H4 (cell line): ENCODE measurements at regions not wholly inside any gene's neighbourhood (a gene's known extent, or its start where the extent isn't known, plus 50 kb on each side); places are given as distances from the start of the nearest gene placed in this dataset.

Experiments used
- DNase-seq: peaks from one replicate; pipeline ENCODE4 v3.0.0-alpha.2; 2015; ENCODE audit warnings: low spot score

DNA sequence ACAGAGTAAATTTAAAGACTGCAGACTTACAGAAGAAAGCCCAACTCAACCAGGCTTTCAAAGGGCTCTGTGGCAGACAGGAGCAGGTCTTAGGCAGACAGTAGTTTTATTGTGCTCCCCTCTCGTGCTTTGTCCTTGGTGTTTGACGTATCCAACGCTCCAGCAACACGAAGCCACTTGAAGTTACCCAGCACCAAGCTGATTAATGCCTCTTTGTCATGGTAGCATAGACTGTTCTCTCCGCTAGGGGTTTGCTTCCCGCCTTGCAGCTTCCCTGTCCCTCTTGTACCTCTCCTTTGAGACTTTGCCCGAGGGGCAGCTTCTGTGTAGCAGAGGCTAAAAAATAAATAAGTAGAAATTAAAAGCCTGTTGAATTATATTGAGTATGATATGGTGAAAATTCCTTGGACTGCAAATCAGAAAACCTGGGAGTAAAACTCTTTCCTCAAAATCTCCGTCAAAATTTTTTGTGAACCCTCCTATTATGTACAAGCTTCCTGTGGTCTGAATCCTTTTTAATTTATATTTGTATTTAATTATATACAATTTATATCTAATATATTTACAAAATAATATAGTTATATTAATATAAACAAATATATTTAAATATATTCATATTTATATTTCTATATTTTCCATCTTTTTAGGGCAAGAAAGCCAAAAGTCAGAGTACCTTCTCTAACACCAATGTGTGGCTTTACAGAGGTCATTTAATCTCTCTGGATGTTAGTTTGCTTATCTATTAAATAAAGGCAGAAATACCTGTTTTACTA lies 405.4 kb downstream of the DMAC1 start:
- DNase-seq = no peak

DNA sequence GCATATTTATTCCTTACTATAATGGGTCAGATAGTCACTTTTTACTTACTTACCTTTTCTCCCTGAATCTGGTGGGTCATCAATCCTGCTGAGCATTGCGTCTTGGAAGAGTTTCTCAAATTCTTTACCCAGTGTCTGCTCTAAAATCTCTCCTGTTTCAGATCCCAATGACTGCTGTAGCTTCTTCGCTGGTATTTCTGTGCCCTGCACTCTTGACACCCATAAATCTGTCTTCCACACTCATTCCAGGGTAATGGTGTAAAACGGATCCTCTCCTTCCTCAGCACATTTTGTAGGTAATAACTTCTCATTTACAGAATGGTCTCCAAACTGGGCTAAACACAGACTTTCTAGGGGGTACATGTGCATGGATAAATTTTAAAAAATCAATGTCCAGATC lies 407.4 kb downstream of the DMAC1 start:
- DNase-seq = no peak

DNA sequence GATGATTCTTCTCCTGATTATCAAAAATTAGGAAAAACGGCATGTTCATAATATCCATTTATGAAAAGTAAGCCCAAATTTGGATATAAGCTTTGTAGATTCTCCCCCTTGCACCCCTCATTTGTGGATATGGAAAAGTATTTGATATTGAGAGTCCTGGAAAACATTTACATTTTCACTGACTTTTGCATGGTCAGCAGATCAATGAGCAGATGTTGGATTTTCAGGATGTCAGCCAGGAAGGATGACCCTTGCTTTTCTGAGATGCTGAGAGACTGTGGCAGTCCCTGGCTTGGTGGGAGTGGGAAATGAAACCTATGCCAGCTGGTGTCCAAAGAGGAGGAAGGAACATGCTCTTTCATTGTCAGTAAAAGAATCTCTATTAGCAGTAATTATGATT lies 410.8 kb downstream of the DMAC1 start:
- no peak for DNase-seq

DNA sequence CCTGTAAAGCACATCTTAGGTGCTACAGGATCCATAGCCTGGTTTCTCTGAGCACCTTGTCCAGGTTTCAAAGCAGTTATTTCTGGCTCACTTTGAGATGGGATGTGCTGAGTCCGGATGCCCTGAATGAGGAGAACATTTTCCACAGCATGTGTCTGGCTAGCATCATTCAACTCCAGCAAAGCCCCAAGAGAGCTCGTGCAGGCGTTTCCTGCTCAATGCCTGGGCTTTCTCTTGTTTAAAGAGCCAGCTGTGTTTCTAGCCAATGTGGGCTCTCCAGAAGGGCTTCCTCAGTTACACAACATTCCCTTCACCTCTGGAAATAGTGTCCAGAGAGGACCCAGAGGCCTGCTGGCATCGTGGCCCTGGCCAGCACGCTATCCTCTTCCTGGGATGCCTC lies 411.7 kb downstream of the DMAC1 start:
- no peak for DNase-seq

DNA sequence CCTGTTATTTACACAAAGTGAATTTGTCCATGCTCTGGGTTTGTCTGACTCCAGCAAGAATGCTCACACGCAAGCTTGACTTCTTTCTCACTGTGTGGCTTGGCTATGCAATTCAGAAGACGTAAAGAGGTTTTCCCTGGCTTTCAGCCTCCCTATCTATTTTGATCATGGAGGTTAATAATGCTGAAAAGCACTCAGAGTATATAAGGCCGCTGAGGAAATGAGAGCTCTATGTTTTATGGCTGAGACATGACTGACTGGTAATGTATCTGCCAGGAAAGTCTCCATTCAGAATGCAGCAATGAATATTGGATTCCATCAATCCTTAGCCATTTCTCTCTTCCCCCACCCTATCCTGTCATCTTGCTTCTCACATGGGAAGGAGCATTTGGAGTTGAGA lies 417.3 kb downstream of the DMAC1 start:
- no peak for DNase-seq

DNA sequence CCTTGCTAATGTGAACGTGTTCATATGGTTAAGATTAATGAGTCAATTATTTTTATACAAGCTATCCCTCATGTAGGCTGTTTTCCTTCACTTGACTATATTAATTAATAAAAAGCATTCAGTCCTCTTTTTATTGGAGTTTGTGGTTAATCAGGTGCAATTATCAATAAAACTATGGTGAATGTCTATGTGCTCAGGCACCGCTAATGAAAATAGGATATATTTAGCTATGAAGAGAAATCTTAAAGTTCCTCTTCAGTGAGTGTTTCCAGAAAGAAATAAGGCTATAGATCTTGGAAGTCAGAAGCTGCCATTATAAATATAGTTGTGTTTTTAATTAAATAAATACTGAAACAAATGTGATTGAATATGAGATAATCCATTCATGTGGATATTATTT lies 422.1 kb downstream of the DMAC1 start:
- DNase-seq = no peak

DNA sequence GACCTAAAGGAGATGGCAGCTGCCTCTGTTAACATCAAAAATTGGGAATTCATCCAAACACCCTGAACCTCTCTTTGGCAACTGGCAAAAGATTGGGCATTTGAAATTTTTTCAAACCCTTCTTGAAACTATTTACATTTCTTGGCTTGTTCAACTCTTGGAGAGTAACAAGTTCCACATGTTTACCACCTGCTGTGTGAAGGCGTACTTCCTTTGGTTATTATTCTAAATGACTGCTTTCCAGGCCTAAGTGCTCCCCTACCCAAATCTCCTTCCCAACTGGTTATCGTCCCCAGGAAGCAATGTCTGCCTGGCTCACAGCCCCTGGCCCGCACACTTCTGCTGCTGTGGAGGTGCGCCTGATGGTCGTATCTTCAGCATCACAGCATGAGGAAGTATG lies 422.7 kb downstream of the DMAC1 start:
- DNase-seq = no peak

DNA sequence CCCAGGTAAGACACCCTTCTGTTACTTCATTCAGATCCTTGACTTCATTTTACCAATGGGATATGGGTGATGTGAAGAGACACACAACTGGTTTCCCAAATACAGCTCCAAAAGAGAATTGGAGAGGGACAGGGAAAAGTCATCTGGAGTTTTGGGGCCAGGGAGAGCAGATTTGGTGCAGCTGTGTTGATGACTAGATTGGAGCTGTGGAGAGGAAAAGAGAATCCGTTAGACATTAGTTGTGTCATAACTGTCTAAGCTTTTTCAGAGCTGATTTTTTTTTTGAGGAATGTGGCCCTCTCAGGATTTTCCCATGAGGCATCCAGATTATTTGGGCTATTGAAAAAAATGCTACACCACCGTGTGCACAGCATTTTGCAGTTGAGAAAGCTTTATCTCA lies 423.4 kb downstream of the DMAC1 start:
- no peak for DNase-seq

DNA sequence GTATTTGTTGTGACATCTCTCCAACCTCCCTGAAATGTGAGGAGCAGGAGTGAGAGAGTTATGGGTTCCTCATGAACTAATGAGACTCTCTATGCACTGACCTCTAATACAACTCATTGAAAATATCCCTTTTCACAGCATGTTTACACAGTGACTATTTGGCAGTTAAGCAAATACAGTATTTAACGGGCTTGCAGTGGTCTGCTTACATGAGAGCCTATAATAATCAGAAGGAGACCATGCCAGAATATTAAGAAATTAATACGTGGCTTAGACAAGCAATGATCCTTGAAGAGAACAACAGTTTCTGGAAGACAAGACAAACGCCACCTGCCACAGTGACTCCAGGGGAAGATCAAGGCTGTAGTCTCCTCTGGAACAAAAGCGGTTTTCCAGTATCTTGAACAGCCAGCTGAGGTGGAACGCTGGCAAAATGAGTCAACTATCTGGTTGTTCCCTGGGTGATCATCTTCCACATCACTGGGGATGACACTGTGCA lies 424.5 kb downstream of the DMAC1 start:
- DNase-seq = no peak

DNA sequence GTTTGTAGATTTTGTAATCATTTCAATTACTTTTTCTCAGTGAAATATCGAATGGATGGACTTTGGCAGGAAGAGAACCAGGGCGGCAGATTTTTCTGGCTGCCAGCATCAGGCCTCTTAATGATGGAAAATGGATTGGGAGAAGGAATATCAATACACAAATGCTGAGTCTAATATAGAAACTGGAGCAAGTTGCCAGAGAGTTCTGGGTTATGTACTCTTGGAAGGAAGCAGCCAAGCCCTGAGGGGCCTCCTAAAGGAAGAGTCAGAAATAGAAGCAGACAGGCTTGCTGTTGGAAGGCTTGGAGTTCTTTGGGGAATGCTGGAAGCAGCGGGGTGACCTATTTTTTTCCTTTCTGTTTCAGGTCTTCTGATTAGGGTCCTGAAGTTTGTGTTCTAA lies 428.6 kb downstream of the DMAC1 start:
- no peak for DNase-seq

DNA sequence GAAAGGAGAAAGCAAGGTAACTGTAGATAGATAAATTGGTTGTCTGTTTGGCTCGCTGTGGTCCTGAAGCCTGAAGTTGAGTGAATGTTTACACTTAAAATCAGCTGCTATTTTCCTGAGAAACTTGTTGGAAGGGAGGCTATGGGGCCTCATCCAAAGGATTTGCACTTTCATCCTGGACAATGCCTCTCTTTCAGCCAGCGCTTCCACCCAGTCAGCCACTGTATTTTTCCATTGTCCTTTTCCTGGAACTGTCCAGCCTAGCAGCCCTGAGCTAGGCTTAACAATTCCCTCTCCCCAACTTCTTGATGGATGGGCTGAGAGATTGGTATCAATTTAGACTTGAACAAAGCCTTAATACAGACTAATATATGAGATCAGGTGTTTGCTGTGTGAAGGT lies 429.2 kb downstream of the DMAC1 start:
- no peak for DNase-seq

DNA sequence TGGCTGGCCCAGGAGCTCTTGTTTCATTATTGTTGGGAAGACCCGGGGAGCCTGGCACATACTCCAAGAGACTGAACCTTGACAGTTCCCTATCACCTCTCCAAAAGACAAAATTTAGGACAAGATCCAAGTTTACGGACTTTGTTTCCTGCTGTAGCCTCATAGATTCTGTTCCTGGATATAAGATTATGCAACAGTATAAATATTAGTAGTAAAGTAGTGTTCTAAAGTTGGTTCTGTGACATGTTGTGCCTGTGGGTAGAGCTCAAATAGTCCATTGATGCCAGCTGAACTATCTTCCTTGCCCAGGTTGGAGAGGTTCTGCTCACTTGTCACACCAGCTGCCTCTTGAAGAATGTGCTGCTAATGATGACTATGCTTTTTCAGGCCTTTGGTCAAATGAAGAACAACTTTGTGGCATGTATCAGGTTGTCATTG lies 430.2 kb downstream of the DMAC1 start:
- DNase-seq = no peak

DNA sequence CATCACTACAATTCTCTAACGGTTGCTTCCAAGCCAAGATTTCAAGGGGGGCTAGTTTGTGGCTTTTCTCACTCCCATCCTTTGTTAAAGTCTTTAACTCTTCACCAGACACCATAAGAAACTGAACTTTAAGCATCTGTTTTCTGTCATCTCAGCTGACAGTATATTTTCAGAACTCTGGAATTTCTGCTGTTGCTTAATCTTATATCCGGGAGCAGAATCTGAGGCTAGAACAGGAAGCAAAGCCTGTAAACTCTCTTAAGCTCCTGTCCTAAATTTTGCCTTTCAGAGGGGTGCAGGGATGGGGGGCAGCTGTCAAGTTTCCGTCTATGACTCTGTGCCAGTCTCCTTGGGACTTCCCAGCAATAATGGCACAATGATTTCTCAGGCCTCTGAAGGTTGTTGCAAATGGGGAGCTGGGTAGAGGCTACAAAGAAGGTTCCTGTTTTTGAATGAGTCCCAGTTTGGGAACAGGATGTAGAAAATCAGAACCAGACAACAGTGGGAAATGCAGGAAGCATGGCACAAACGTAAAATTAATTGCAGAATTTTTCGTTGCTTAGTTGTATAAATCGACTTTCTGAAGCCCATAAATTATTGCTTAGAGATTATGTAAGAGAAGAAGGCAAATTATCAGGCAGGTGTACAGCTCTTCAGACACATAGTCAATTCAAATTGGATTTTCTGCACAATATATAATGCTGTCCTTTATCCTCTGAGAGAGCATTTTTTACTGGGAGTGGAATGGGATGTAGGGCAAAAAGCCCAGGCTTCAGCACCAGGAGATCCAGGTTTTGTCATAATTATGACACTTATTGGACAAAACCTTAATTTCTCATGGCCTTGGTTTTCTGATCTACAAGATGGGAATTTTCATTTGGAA lies 430.9 kb downstream of the DMAC1 start:
- peak; percentile 2 for DNase-seq

DNA sequence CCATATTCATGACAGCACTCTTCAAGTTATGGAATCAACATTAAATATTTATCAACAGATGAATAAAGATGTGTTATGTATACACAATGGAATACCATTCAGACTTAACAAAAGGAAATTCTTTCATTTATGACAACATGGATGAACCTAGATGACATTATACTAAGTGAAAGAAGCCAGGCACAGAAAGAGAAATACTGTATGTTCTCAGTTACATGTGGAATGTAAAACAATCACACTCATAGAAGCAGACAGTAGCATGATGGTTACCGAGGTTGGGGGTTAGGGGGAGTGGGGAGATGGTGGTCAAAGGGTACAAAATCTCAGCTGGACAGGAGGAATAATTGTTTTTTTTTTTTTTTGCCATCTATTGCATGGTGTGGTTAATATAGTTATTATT lies 431.9 kb downstream of the DMAC1 start:
- DNase-seq = no peak

DNA sequence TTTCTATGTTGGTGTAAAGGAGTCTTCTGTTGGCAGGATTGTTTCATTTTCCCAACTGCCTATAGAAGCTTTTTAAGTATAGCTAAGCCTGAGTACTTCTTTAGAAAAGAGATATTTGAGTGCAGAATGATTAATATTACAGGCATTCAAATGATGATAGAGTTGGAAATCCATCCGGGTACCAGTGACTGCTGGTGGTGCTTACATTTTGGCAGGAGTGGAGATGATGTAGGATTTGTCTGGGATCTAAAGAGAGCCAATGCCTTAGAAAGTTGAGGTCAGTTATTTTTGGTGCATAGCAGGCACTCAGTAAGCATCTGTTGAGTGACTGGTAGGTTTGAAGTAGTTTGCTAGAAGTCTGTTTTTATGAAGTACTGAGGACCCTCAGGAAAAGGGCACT lies 433.5 kb downstream of the DMAC1 start:
- DNase-seq = no peak

DNA sequence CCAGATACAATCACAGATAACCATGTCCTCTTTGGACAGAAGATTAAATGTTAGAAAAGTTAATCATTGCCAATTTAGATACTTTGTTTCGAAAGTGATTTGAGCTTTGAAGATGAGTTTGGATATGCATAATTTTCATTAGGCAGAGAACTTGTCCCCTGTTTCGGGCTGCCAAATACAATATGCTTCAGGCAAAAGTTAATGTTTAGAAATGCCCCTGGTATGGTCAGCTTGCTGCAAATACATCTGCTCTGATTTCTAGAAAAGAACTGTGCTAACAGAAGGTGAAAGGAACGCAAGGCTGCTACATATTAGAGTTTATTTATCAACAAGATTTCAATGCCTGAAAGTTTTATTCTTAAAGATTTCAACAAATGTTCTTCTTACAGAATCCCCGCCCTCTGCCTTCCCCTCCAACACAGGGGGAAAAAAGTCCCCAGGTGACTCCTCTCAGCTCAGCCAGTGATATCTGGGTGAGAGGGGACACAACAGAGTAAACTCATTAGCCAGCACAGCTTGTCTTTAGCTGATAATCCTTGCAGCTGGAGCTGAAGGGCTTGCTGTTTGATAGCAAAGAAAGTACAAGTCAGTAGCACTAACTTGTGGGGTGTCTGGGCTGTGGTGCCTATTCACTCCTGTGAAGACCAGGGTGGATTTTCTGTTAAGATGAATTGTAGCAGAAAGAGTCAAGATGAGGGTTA lies 435.7 kb downstream of the DMAC1 start:
- DNase-seq = no peak

DNA sequence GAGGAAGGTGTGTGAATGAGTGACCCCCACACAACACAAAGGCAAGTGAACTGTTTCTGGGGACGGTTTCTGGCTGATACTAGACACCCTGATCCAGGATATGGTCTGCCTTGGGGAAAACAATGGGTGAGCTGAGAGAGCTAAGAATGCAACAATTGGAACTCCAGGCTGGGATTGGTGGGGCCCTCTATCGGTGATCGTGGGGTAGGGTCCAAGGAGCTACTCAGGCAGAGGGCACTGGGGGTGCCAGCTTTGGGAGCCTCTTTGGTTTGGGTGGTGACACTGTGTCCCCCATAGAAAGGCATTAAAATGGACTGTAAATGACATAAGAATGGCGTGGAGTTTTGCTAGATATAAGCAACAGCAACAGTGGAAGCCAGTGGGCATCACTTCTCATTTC lies 439.1 kb downstream of the DMAC1 start:
- no peak for DNase-seq

DNA sequence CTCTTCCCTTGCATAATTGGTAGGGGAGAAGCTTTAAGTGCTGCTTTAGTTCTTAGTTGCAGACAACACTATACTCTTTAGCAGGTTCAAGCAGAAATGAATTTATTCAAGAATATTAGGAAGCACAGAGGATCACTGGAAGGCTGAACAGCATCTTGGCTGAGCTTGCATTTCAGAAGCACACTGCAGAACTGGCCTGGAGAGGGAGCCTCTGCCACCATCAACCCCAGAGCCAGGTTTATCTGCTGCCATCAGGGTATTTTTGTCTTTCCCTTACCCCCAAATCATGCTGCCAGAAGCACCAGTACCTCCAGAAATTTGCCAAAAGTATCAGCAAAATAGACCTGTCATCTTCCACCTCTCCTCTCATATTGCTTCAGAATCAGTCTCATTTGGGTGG lies 440.7 kb downstream of the DMAC1 start:
- no peak for DNase-seq

DNA sequence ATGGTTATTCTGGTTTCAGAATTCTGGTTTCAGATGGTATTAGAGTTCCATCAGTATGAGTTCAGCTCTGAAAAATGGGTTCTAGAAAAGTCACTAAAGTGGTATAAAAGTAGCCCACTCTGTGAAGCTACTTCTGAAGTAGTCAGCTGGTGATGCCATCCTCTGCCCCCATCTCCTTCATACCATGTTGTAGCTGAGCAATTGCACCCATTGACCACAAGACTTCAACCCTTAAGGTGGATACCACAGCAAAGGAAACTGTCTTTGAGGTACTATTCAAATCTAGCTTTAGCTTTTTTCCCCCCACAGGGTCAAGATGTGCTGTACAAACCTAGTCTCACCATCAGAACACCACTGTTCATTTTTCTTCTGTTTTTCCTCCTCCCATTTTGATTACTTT lies 444.9 kb downstream of the DMAC1 start:
- DNase-seq = no peak

DNA sequence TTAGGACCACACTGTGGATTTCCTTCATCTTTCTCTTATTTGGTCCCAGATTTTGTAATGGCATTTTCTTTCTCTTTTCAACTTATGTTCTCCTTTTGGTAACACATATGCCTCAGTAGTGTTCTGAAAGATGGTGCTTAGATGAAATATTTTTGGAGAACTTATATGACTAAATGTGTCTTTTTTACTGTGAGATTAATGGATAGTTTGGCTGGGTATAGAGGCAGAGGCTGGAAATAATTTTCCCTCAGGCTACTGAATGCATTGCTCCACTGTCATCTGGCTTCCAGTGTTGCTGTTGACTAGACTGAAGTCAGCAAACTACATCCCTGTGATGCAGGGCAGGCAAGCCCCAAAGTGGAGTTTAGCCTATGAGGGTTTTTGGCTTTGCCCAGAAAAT lies 450.9 kb downstream of the DMAC1 start:
- no peak for DNase-seq

DNA sequence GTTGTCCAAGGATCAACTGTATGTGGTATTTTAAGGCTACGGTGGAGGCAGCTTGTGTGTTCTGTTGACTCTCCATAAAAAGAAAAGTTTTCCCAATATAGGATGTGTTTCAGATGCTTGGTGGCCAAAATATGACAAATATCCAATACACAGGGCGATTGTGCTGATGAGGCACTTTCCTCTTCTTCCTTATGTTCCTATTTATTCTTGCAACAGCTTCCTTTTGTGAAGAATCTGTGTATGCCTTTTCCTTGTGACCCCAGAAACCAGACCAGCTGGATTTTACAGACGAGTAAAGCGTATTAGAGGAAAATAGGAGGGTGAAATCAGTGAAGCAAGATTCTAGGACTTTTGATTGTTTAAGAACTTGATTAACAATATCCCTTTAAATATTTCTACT lies 452.0 kb downstream of the DMAC1 start:
- DNase-seq = no peak

DNA sequence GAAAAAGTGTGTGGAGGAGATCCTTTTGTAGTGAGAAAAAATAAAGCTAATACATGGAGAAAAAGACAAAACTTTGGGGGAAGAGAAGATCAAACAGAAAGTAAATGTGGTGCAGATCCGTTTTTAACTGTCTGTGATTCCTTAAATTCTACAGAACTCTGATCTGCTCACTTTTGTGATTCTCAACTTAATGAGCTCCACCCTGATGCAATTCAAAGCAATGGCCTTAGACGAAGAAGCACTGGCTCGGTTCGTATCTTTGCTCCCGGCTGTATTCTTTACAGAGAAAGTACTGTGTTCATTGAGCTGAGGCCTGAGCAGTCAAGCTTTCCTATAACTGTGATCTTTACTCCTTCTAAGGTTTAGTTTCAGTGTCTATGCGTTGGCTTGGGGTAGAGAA lies 453.4 kb downstream of the DMAC1 start:
- no peak for DNase-seq

DNA sequence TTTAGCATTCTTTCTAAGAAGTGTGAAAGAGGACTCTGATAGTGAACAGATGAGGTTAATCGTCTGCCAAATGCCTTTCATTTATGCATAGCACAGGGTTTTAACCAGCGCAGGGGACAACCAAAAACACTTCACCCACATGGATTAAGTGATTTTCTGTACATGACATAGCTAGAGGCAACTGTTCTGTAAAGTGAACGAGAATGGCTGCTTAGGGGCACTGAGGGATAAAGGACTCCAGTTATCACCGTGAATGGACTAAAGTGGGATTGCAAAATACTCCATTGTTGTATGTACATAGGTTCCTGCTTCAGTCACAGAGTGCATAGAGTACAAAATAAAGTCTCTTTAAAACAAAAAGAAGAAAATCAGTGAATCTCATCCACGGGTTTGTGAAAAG lies 456.8 kb downstream of the DMAC1 start:
- no peak for DNase-seq
